Endodermal cell (in vitro differentiated cells): ENCODE measurements at regions not wholly inside any gene's neighbourhood (a gene's known extent, or its start where the extent isn't known, plus 50 kb on each side); places are given as distances from the start of the nearest gene placed in this dataset.
"Not testable (repeated sequence)": the region's sequence is repeated elsewhere in the genome, so short reads cannot be mapped to it uniquely, and the experiment has no call there.

Experiments
- DNase-seq: peaks from one replicate; pipeline ENCODE4 v3.0.0-alpha.2; 2017
- H3K27ac ChIP-seq: 2 replicates; pipeline ENCODE4 v1.5.1; 2013; ENCODE audit warnings: mild to moderate bottlenecking, low read depth, low read length, moderate library complexity
- H3K27me3 ChIP-seq: 2 replicates; pipeline ENCODE4 v1.6.1; 2013; ENCODE audit warnings: mild to moderate bottlenecking, low read length, moderate library complexity; ENCODE audit not compliant: insufficient read depth, control insufficient read depth, poor library complexity, severe bottlenecking
- H3K36me3 ChIP-seq: 2 replicates; pipeline ENCODE4 v1.7.0; 2013; ENCODE audit warnings: mild to moderate bottlenecking, low read length, moderate library complexity; ENCODE audit not compliant: control insufficient read depth, insufficient read depth
- H3K4me1 ChIP-seq: one replicate; pipeline ENCODE4 v1.7.0; 2013; ENCODE audit warnings: low read length; ENCODE audit not compliant: control insufficient read depth, insufficient read depth
- H3K4me3 ChIP-seq: 2 replicates; pipeline ENCODE4 v1.5.1; 2013; ENCODE audit warnings: mild to moderate bottlenecking, low read length, moderate library complexity
- H3K9ac ChIP-seq: 2 replicates; pipeline ENCODE4 v1.6.1; 2013; ENCODE audit warnings: mild to moderate bottlenecking, low read length, moderate library complexity; ENCODE audit not compliant: poor library complexity, severe bottlenecking; ENCODE audit errors: extremely low read depth
- H3K9me3 ChIP-seq: 2 replicates; pipeline ENCODE4 v1.6.1; 2013; ENCODE audit warnings: mild to moderate bottlenecking, low read length, moderate library complexity; ENCODE audit not compliant: control insufficient read depth
- H3K27ac Mint-ChIP-seq: 2 replicates; pipeline ENCODE4 v1.8.0; 2020; ENCODE audit warnings: mixed read lengths
- H3K27me3 Mint-ChIP-seq: 2 replicates; pipeline ENCODE4 v1.8.0; 2021; ENCODE audit warnings: mild to moderate bottlenecking, mixed read lengths; ENCODE audit not compliant: insufficient read depth
- H3K36me3 Mint-ChIP-seq: 2 replicates; pipeline ENCODE4 v1.8.0; 2020; ENCODE audit warnings: low read depth, mixed read lengths
- H3K4me1 Mint-ChIP-seq: 2 replicates; pipeline ENCODE4 v1.8.0; 2020; ENCODE audit warnings: mixed read lengths
- H3K4me3 Mint-ChIP-seq: 2 replicates; pipeline ENCODE4 v1.8.0; 2020; ENCODE audit warnings: mild to moderate bottlenecking, moderate library complexity, mixed read lengths
- H3K9me3 Mint-ChIP-seq: 2 replicates; pipeline ENCODE4 v1.8.0; 2020; ENCODE audit warnings: mild to moderate bottlenecking, mixed read lengths
- WGBS, 2 experiments: methylation state at CpG; one replicate each; pipeline versions ENCODE4 v1.1.5 to v1.1.7; 2013; ENCODE audit warnings: missing lambda C conversion rate in 2 of 2, mixed read lengths in 1 of 2; ENCODE audit not compliant: insufficient coverage in 1 of 2, insufficient read length in 1 of 2; 5-methylcytosine and 5-hydroxymethylcytosine counted together
- TF ChIP-seq, protein P1 (sequence below): fragments of 200-600 bp; sonication (generic); conservative IDR thresholded peaks from 2 replicates; pipeline ENCODE4 v1.5.0; 2021; ENCODE audit warnings: antibody characterized with exemption, mild to moderate bottlenecking

DNA sequence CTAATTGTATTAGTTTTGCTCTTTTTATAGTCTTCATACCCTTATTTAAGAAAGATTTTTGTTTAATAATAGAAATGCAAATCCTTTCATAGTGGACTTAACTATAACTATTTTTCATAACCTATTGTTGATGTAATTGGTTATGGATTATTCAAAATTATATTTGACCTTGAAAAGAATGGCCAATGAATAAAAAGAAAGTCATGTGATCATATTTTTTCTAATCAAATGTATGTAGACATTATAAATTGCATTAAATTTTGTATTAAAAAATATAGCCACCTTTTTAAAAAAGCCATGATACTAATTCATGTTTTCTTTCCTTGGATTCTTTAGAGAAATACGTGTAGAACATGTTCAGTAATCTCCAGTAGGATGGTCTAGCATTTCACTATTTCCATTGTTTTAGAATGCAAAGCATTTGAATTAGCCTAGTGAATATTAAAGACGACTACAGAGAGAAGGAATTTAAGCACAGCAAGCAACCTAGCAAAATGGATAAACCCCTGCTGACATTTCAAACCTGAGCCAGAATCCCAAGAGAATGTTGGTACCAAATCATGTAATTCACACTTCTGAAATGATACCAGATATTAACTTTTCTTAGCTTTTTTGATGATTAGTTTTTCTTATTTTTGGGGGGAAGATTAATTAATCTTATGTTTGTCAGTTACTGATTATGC, 1297.4 kb upstream of the MIR17HG start:
- Histone ChIP-seq H3K4me1 (no peaks in the 10 kb centered on the region), H3K36me3 (no peaks in the 10 kb centered on the region), H3K4me3 (no peak overlapping the region), H3K27ac (no peak overlapping the region), H3K27me3 (no peaks in the 10 kb centered on the region), H3K9ac (no peak overlapping the region), H3K9me3 (peaks cover 46% of the 10 kb centered on the region)
- peaks cover 10% of the 10 kb centered on the region for H3K36me3 Mint-ChIP-seq
- no peak overlapping the region for H3K4me3 Mint-ChIP-seq
- 35% methylated on average over 2 of the region's 2 CpGs; no CpG with 5 or more reads in 1 of the 2 experiments for WGBS, 2 experiments
- peaks cover 3% of the 10 kb centered on the region for H3K4me1 Mint-ChIP-seq
- TF ChIP-seq, protein P1, sequence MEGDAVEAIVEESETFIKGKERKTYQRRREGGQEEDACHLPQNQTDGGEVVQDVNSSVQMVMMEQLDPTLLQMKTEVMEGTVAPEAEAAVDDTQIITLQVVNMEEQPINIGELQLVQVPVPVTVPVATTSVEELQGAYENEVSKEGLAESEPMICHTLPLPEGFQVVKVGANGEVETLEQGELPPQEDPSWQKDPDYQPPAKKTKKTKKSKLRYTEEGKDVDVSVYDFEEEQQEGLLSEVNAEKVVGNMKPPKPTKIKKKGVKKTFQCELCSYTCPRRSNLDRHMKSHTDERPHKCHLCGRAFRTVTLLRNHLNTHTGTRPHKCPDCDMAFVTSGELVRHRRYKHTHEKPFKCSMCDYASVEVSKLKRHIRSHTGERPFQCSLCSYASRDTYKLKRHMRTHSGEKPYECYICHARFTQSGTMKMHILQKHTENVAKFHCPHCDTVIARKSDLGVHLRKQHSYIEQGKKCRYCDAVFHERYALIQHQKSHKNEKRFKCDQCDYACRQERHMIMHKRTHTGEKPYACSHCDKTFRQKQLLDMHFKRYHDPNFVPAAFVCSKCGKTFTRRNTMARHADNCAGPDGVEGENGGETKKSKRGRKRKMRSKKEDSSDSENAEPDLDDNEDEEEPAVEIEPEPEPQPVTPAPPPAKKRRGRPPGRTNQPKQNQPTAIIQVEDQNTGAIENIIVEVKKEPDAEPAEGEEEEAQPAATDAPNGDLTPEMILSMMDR = no peak
- no peak for DNase-seq
- no peaks in the 10 kb centered on the region for H3K27me3 Mint-ChIP-seq
- peaks cover 35% of the 10 kb centered on the region for H3K9me3 Mint-ChIP-seq
- no peak overlapping the region for H3K27ac Mint-ChIP-seq

GRCh38 chr13:90055121-90055520, 1292.4 kb upstream of the MIR17HG start:
- no peak overlapping the region for H3K4me3 ChIP-seq
- Mint-ChIP-seq H3K27ac (no peak overlapping the region), H3K4me1 (peaks cover 5% of the 10 kb centered on the region), H3K36me3 (no peaks in the 10 kb centered on the region), H3K27me3 (no peaks in the 10 kb centered on the region), H3K9me3 (no peaks in the 10 kb centered on the region), H3K4me3 (no peak overlapping the region)
- no peaks in the 10 kb centered on the region for H3K36me3 ChIP-seq
- H3K27me3 ChIP-seq = no peaks in the 10 kb centered on the region
- no peak overlapping the region for H3K27ac ChIP-seq
- H3K9me3 ChIP-seq = no peaks in the 10 kb centered on the region
- WGBS, 2 experiments = 84 to 100% methylated on average over 1 to 3 of the region's 3 CpGs
- no peak for DNase-seq
- no peaks in the 10 kb centered on the region for H3K4me1 ChIP-seq
- TF ChIP-seq, protein P1 = no peak
- H3K9ac ChIP-seq = no peak overlapping the region

DNA sequence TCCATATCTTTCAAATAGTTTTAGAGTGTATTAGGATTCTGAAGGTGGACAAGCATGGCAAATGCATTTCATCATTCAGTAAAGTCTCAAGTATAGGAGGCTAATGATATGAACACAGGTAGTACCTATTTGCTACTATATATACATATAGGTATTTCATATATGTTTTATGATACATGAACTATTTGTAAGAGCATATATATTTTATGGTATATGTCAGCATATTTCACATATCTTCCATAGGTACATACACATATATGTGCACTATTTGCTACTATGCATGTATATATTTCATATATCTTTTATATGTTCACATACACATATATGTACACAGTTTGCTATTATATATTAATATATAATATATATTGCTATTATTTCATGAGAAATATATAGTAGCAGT, 1291.7 kb upstream of the MIR17HG start:
- Mint-ChIP-seq H3K27me3 (no peaks in the 10 kb centered on the region), H3K4me1 (peaks cover 2% of the 10 kb centered on the region), H3K36me3 (no peaks in the 10 kb centered on the region), H3K27ac (no peak overlapping the region), H3K4me3 (no peak overlapping the region), H3K9me3 (no peaks in the 10 kb centered on the region)
- Histone ChIP-seq H3K36me3 (no peaks in the 10 kb centered on the region), H3K27ac (no peak overlapping the region), H3K4me1 (no peaks in the 10 kb centered on the region), H3K9me3 (no peaks in the 10 kb centered on the region), H3K27me3 (no peaks in the 10 kb centered on the region), H3K9ac (no peak overlapping the region), H3K4me3 (no peak overlapping the region)
- TF ChIP-seq, protein P1 = no peak
- no peak for DNase-seq

DNA sequence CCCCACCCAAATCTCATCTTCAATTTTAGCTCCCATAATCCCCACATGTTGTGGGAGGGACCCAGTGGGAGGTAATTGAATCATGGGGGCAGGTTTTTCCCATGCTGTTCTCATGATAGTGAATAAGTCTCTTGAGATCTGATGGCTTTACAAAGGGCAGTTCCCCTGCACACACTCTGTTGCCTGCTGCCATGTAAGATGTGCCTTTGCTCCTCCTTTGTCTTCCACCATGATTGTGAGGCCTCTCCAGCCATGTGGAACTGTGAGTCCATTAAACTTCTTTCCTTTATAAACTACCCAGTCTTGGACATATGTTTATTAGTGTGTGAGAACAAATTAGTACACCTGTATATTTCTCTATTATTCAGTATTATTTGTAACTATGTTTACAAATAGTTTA, 1283.3 kb upstream of the MIR17HG start:
- not testable (repeated sequence) for DNase-seq, H3K4me3 ChIP-seq, H3K27ac Mint-ChIP-seq, H3K9ac ChIP-seq, H3K27me3 ChIP-seq, H3K36me3 ChIP-seq, H3K27ac ChIP-seq, H3K4me1 ChIP-seq, H3K27me3 Mint-ChIP-seq, H3K4me1 Mint-ChIP-seq, H3K9me3 Mint-ChIP-seq, H3K9me3 ChIP-seq, H3K36me3 Mint-ChIP-seq, H3K4me3 Mint-ChIP-seq
